GM19043 (cell line): ENCODE measurements at regions not wholly inside any gene's neighbourhood (a gene's known extent, or its start where the extent isn't known, plus 50 kb on each side); places are given as distances from the start of the nearest gene placed in this dataset.
"Not testable (repeated sequence)": the region's sequence is repeated elsewhere in the genome, so short reads cannot be mapped to it uniquely, and the experiment has no call there.

Source experiments
- ATAC-seq: cut with Tn5 transposase; IDR thresholded peaks from one replicate; pipeline ENCODE4 v1.9.1; 2021; ENCODE audit warnings: low read depth; ENCODE audit not compliant: unreplicated experiment

- no peak for ATAC-seq
Measured at GRCh38 chr13:44142540-44142867, 231.1 kb upstream of the SERP2 start.

DNA sequence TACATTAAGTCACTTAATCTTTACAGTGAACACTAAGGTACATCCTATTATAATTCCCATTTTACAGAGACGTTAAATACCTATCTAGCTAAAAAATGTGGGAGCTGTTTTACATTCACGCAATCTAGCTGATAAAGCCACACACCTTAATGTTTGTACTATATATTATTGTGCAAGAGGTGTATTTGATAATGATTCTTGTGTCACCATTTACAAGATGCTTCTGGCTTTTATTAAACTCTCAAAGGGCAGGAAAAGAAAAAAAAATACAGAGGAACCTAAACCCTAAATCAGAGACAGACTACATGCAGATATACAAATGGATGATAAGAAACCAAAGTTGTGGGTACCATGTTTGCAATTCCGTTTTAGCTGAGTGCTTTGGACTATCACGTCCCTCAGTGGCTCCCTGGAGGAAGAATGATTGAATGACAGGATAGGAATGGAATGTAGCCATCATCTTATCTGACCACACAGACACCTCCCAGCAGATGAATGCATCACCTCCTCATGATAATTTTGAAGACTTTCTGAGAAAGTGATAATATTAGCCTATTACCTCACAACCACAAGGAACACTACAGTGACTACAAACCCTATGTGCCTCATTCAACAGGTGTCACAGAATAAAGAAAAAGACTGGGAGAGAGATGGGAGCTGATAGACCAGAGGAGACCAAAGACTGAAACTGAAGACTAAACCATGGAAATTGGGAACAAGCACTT, 230.5 kb upstream of the SERP2 start:
- ATAC-seq = no peak

DNA sequence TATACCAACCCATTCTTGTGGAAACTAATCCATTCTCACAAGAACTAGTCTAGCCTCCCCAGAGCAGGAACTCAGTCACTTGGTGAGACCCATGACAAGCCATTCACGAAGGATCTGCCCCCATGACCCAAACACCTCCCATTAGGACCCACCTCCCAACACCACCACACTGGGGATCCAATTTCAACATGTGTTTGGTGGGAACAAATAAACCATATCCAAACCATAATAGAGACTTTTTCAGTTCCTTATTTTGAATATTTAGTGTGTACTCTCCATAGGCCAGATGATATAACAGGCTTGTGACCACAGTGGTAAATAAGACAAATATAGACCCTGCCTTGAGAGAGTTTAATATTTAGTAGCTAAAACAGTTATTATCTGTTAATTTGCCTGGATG, 227.5 kb upstream of the SERP2 start:
- ATAC-seq = no peak

GRCh38 chr13:44147233-44147632, 226.4 kb upstream of the SERP2 start:
- ATAC-seq = no peak

- ATAC-seq = no peak
Measured at GRCh38 chr13:44147648-44148047, 226.0 kb upstream of the SERP2 start.

DNA sequence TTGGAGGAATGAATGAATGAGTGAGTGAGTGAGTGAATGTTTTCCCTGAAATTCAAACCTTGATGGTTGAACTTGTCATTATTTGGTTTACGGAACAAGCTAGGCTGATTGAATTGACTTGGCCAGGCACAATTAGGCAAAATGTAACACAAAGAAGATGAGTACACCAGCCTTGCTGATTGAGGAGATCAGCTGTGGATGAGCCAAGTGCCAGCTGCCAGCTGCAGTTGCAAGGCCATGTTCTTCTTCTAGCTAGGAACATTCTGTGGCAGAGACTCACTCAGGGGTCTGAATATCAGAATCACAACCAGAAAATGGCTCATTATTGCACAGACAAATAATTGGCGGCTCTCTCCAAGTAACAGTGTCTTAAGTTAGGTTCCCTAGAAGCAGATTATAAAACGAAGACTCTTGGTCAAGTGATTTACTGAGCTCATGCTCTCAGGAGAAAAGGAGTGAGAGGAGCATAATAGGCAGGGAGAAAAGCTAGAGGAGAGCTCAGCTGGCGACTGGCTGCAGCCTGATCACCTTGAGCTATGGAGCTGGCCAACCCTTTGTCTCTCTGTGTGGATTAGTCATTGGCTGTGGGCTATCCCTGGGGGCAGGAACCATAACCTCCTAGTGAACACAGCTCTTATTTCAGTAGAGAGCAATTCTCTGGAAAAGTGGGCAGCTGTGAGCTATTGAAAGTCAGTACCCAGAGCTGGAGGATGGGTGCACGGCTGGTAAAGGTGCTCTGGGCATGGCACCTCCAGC, 225.3 kb upstream of the SERP2 start:
- ATAC-seq = no peak

GRCh38 chr13:44149231-44149630, 224.4 kb upstream of the SERP2 start:
- ATAC-seq = not testable (repeated sequence)

DNA sequence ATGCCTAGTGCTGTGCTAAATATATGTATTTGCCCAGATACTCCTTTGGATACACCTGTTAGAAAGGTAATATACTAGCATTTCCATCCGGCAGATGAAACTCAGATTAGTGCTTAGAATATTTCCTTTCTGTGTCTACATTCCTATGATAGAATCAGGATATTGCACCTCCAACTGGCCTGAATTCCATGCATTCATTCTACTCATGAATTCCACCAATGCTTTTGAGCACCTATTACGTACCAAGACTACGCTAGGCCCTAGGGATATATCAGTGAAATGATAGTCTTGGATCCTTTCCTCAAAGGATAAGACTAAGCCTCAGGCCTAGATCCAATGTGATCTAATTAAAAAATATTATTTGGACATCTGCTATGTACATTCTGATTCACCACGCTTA, 223.8 kb upstream of the SERP2 start:
- ATAC-seq = no peak

GRCh38 chr13:44151474-44151873, 222.2 kb upstream of the SERP2 start:
- no peak for ATAC-seq

- ATAC-seq = no peak
Measured at GRCh38 chr13:44153496-44153895, 220.1 kb upstream of the SERP2 start.

- ATAC-seq = no peak
Measured at GRCh38 chr13:44155422-44156293, 218.0 kb upstream of the SERP2 start.

GRCh38 chr13:44156294-44156658, 217.3 kb upstream of the SERP2 start:
- no peak for ATAC-seq

DNA sequence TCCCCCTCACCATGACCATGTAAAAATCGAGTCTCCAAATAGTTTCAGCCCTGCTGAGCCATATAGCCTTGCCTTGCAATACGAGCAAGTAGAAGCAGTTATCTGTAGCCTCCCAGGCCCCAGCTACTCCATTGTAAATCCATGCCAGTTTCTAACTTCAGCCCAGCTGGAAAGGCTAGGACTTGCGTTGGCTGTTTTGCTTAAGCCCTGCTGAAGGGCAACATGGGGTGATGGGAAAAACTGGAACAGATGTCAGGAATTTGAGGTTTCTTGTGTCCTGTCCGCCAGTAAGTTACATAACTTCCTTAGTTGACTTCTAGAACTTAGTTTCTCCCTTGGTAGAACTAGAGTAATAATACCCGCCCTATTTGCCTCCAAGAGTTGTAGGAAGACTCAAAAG, 216.0 kb upstream of the SERP2 start:
- no peak for ATAC-seq

GRCh38 chr13:44158098-44158521, 215.5 kb upstream of the SERP2 start:
- no peak for ATAC-seq

GRCh38 chr13:44158881-44159632, 214.6 kb upstream of the SERP2 start:
- ATAC-seq = no peak

DNA sequence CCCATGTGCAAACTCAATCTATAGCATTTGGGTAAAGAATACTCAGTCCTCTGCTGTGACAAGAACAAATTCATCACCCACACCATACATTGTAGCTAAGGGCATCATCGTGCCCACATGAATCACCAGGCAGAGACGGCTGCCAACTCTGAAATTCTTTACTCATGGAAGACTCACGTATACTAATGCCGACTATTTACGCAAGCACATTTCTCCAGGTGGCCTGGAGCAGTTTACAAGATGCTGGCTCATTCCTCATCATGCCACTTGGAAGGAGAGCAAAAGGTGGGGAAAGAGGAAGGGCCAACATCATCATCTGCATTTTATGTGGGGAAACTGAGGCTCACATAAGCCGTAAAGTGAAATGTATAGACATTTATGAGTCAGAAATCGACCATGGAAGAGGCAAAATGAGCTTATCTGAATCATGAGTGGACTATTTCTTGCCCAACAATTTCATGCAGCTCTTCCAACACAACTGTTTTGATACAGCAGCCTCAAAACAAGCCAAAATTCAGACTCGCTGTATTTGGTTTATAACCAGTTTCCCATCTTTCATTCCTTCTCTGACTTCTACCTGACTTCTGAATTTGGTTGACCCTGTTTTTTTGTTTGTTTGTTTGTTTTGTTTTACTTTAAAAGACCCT, 213.9 kb upstream of the SERP2 start:
- ATAC-seq = no peak

DNA sequence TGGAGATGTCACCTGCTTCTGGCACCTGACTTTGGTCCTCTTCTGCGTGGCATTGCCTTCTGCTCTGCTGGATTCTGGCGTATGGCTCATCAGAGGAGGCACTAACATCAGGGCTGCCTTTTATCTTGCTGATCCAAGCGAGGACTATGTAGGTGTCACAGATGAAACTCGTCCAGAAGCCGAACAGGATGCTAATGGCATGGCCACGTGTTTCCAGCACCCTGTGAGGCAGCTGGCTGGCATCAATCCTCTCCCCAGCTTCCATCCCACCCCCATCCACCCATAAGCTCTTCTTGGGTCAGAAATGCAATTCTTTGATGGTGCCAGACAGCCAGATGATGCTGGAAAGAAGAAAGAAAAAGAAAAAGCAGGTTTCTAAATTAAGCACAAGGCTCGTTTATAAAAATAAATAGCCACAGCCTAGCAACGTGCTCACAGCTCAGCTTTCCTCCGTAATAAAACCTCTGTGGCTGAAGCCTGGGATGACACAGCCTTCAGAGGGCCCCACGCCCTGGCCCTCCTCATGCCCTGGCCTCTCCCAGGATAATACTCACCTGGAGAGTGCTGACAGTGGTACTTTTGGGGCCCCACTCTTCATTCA, 212.9 kb upstream of the SERP2 start:
- no peak for ATAC-seq

- ATAC-seq = no peak
Measured at GRCh38 chr13:44163108-44163507, 210.5 kb upstream of the SERP2 start.

GRCh38 chr13:44165221-44165888, 208.3 kb upstream of the SERP2 start:
- no peak for ATAC-seq
